Left ventricle myocardium inferior (tissue), 1 donor: ENCODE measurements at regions not wholly inside any gene's neighbourhood (a gene's known extent, or its start where the extent isn't known, plus 50 kb on each side); places are given as distances from the start of the nearest gene placed in this dataset.
"Not testable (repeated sequence)": the region's sequence is repeated elsewhere in the genome, so short reads cannot be mapped to it uniquely, and the experiment has no call there.

Source experiments
- DNase-seq: peaks from one replicate; pipeline ENCODE4 v3.0.0-alpha.2; 2020
- H3K27ac ChIP-seq: fragments of 200-600 bp; replicated peaks from 2 replicates; pipeline ENCODE4 v1.8.0; 2021
- H3K27me3 ChIP-seq: fragments of 200-600 bp; 2 replicates; pipeline ENCODE4 v1.8.0; 2021; ENCODE audit warnings: low read depth
- H3K36me3 ChIP-seq: fragments of 200-600 bp; 2 replicates; pipeline ENCODE4 v1.8.0; 2021
- H3K4me1 ChIP-seq: fragments of 200-600 bp; 2 replicates; pipeline ENCODE4 v1.8.0; 2021
- H3K4me3 ChIP-seq: fragments of 200-600 bp; 2 replicates; pipeline ENCODE4 v1.8.0; 2021; ENCODE audit warnings: mild to moderate bottlenecking, moderate library complexity
- H3K9me3 ChIP-seq: fragments of 200-600 bp; replicated peaks from 2 replicates; pipeline ENCODE4 v1.8.0; 2021
- intact Hi-C: fragments of 100-400 bp; cut with micrococcal nuclease; formaldehyde crosslinking; loops from one replicate; pipeline ENCODE4 v1.11.0; 2022
- TF ChIP-seq, protein P1 (sequence below): fragments of 200-600 bp; IDR thresholded peaks from 2 replicates; pipeline ENCODE4 v1.8.0; 2021; ENCODE audit warnings: antibody characterized with exemption, mild to moderate bottlenecking, borderline replicate concordance
- donor health status: DM: no; HTN: yes; CAD: no; lungs with severe emphysema.

DNA sequence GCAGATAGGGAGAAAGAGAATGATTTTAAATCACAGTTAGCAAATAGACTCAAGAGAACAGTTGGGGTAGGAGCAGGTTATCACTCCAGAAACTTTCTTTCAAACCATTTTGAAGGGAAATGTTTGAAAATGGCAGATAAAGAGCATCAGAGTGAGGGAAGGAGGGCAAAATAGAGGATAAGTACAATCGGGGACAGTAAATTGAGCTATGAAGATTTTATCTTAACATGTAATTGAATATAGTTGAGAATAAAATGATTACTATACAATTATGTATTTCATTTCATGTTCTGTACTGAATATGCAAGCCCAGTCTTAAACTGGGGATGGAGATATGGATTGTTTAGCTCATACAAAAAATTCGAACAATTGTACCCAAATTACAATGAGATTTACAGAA is 54.0 kb downstream of the MAP10 start:
- Histone ChIP-seq H3K27me3 (no peaks in the 10 kb centered on the region), H3K36me3 (no peaks in the 10 kb centered on the region), H3K9me3 (no peaks in the 10 kb centered on the region), H3K27ac (no peak overlapping the region), H3K4me3 (no peak overlapping the region), H3K4me1 (no peaks in the 10 kb centered on the region)
- DNase-seq, result no peak
- intact Hi-C loops, result no loop called here
- TF ChIP-seq, protein P1, sequence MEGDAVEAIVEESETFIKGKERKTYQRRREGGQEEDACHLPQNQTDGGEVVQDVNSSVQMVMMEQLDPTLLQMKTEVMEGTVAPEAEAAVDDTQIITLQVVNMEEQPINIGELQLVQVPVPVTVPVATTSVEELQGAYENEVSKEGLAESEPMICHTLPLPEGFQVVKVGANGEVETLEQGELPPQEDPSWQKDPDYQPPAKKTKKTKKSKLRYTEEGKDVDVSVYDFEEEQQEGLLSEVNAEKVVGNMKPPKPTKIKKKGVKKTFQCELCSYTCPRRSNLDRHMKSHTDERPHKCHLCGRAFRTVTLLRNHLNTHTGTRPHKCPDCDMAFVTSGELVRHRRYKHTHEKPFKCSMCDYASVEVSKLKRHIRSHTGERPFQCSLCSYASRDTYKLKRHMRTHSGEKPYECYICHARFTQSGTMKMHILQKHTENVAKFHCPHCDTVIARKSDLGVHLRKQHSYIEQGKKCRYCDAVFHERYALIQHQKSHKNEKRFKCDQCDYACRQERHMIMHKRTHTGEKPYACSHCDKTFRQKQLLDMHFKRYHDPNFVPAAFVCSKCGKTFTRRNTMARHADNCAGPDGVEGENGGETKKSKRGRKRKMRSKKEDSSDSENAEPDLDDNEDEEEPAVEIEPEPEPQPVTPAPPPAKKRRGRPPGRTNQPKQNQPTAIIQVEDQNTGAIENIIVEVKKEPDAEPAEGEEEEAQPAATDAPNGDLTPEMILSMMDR, result no peak

DNA sequence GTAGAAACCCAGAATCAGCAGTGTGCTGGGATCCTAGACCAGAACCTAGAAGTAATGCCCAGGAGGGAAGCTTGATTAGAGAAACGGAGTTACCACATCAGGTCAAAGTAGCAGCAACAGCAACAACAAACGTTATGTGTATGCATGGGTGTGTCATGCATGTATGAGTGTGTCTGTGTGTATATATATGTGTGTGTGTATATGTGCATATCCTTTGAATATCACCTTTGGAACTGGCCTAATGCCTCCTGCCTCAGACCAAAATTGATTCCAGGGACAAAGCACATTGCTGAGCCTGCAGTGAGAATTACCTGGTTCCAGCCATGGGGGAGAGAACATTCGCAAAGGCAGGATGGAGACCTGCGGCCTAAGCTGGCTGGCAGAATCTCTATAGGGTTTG is 55.9 kb downstream of the MAP10 start:
- Histone ChIP-seq H3K4me3 (no peak overlapping the region), H3K4me1 (no peaks in the 10 kb centered on the region), H3K27ac (no peak overlapping the region), H3K9me3 (no peaks in the 10 kb centered on the region), H3K27me3 (no peaks in the 10 kb centered on the region), H3K36me3 (no peaks in the 10 kb centered on the region)
- DNase-seq, result no peak
- TF ChIP-seq, protein P1, result no peak
- intact Hi-C loops, result no loop called here

DNA sequence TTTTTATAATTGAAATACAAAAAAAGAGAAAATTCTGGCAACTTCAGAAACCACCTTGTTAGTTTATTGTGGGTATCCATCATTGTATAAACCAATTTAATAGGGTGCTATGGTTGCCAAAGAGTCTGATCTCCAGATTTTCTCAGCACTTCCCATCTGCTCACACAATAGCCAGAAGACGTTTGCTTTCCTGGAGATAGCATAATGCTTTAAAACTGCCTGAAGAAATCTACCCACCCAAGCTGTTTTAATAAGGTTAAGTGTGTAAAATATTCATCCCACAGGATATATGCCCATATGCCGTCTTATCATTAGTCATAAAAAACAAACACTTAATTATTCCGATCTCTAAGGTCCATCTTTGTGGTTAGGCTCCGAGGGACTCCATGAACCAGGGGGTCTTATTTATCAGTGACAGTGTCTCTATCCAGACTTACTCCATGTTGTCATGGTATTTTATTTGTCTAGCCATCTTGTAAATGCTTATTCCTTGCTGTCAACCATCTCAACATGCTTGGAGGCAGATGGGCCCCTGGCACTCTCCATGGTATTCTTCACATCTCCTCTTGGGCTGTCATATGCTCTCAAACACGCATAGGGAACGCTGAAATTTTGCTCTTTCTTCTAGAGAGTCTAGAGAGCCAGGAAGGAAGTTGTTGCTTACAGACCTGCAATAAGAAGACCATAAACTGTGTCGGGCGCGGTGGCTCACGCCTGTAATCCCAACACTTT is 58.5 kb downstream of the MAP10 start:
- Histone ChIP-seq H3K36me3 (no peaks in the 10 kb centered on the region), H3K4me3 (no peak overlapping the region), H3K4me1 (no peaks in the 10 kb centered on the region), H3K27ac (no peak overlapping the region), H3K27me3 (no peaks in the 10 kb centered on the region), H3K9me3 (no peaks in the 10 kb centered on the region)
- DNase-seq, result no peak
- intact Hi-C loops, result no loop called here
- TF ChIP-seq, protein P1, result no peak

DNA sequence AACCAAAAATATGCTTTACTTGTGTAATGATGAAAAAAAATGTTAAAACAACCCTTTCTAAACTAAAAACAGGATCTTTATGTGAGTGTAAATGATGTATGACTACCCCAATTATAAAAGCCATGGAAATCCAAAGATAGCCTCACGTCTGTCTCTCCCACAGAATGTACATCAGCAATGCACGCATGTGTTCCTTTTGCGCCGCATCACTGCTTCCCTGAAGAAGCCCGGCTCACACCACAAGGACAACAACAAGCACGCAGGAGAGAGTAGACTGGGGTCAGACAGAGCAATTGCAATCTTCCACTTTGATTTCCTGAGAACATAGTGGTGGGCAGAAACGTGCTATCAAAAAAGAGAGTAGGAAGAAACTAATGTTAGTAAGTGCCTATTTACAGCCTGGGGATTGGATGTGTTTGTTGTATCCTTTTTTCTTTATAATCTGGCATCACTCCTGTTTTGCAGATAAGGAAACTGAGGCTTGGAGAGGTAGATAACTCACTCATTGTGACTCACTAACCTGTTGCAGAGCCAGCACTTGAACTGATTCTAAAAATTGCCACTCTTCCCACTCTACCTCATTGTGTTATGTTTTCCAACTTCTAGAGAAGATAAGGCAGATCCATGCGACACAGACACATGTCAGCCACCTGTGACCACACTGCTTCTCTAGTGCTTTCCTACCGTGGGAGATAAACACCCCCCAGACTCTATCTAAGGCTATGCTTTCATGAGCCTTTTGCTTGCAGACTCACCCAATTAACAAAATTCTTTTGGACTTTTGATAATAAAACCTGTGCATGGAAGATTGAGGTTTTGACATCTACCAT is 60.1 kb downstream of the MAP10 start:
- Histone ChIP-seq H3K4me3 (no peak overlapping the region), H3K4me1 (no peaks in the 10 kb centered on the region), H3K36me3 (no peaks in the 10 kb centered on the region), H3K9me3 (no peaks in the 10 kb centered on the region), H3K27me3 (no peaks in the 10 kb centered on the region), H3K27ac (no peak overlapping the region)
- TF ChIP-seq, protein P1, result no peak
- intact Hi-C loops, result no loop called here
- DNase-seq, result no peak

DNA sequence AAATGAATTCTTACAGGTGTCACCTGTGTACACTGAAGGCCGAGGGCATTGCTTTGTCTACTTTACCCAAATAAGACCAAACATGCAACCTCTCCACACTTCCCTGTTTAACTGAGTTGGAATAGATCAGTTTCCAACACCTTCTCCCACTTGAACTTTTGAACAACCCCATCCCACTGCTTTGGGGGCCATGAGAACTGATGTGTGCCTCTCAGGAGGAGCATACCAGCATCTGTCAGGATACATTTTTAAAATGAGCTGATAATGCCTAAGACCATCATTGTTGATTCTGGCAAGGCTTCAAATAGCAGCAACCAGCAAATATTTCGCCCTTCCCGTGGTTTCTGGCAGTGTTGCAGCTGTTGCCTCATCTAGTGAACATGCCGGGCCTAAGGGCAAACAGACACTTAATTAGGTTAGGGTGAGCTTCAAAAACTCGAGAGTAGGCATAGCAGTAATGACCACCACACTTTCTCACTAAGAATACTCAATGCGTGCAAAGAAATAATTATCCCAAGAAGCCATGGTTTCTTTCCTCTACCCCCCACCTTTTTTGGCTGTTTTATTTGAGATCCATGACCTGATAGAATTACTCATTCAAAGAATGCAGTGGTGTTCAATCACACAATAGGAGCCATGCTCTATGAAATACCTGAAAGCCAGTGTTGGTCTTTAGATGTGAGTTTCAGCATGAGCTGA is 63.7 kb downstream of the MAP10 start:
- TF ChIP-seq, protein P1, result no peak
- Histone ChIP-seq H3K4me1 (no peaks in the 10 kb centered on the region), H3K36me3 (no peaks in the 10 kb centered on the region), H3K27ac (no peak overlapping the region), H3K4me3 (no peak overlapping the region), H3K9me3 (no peaks in the 10 kb centered on the region), H3K27me3 (no peaks in the 10 kb centered on the region)
- intact Hi-C loops, result no loop called here
- no peak for DNase-seq

DNA sequence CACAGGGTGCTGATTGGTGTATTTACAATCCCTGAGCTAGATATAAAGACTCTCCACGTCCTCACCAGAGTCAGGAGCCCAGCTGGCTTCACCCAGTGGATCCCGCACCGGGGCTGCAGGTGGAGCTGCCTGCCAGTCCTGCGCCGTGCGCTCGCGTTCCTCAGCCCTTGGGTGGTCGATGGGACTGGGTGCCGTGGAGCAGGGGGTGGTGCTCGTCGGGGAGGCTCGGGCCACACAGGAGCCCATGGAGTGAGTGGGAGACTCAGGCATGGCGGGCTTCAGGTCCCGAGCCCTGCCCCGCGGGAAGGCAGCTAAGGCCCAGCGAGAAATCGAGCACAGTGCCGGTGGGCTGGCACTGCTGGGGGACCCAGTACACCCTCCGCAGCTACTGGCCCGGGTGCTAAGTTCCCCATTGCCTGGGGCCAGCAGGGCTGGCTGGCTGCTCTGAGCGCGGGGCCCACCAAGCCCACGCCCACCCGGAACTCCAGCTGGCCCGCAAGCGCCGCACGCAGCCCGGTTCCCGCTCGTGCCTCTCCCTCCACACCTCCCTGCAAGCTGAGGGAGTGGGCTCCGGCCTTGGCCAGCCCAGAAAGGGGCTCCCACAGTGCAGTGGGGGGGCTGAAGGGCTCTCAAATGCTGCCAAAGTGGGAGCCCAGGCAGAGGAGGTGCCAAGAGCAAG is 66.2 kb downstream of the MAP10 start:
- H3K9me3 ChIP-seq, intact Hi-C loops, H3K4me3 ChIP-seq, H3K27me3 ChIP-seq, H3K4me1 ChIP-seq, H3K36me3 ChIP-seq, DNase-seq, H3K27ac ChIP-seq: not testable (repeated sequence)
